ENCODE measurements at regions not wholly inside any gene's neighbourhood (a gene's known extent, or its start where the extent isn't known, plus 50 kb on each side); places are given as distances from the start of the nearest gene placed in this dataset.

GRCh38 chr4:18626366-18626765 is 604.8 kb upstream of the LCORL start:
- CTCF ChIA-PET, result no interaction called here
- dilution Hi-C loops (cut with MboI; ENCODE audit: extremely low pct_ligation_motif_present, low sequenced_read_pairs), result no loop called here
- FAIRE-seq, result no peak

More at GRCh38 chr4:18626366-18626765, 604.8 kb upstream of the LCORL start:
- H2AFZ ChIP-seq (ENCODE audit: low read depth, low read length), result no peak overlapping the region
- no peak for TF ChIP-seq POLR2AphosphoS5 (IDR thresholded peaks at IDR 0.05; ENCODE audit: insufficient read depth, low read depth, low read length)
- TF ChIP-seq MAX (IDR thresholded peaks at IDR 0.05; ENCODE audit: insufficient read depth, insufficient read length), result no peak
- TF ChIP-seq FOS (IDR thresholded peaks at IDR 0.05; ENCODE audit: borderline replicate concordance, insufficient read depth, low read length), result no peak
- no peak for TF ChIP-seq MYC (IDR thresholded peaks at IDR 0.05; ENCODE audit: low read depth, low read length)
- no peak for TF ChIP-seq GATA2 (IDR thresholded peaks at IDR 0.05; ENCODE audit: insufficient read depth, insufficient read length, low read depth, low read length)
- TF ChIP-seq POLR2A (IDR thresholded peaks at IDR 0.05; ENCODE audit: low read depth, low read length), result no peak
- TF ChIP-seq CTCF (IDR thresholded peaks at IDR 0.05; ENCODE audit: extremely low read depth in 1 of 2, insufficient read depth in 1 of 2, low read depth in 1 of 2, low read length in 2 of 2), result no peak
- no peak for TF ChIP-seq EZH2 (IDR thresholded peaks at IDR 0.05; ENCODE audit: borderline replicate concordance, low read depth, low read length, severe bottlenecking)
- TF ChIP-seq JUN (IDR thresholded peaks at IDR 0.05; ENCODE audit: borderline replicate concordance, insufficient read depth, insufficient read length, low read depth), result no peak
- no peak overlapping the region for H3K4me2 ChIP-seq (ENCODE audit: insufficient read depth, low read length)
- no peaks in the 10 kb centered on the region for H3K79me2 ChIP-seq (ENCODE audit: control insufficient read depth, insufficient read depth, low read length)
- H3K36me3 ChIP-seq (ENCODE audit: control insufficient read depth in 2 of 2, extremely low read depth in 1 of 2, insufficient read depth in 2 of 2, low read length in 2 of 2), result no peaks in the 10 kb centered on the region
- H3K9me3 ChIP-seq (replicated peaks; ENCODE audit: control insufficient read depth, insufficient read depth, low read length), result no peaks in the 10 kb centered on the region
- no peaks in the 10 kb centered on the region for H3K4me1 ChIP-seq (ENCODE audit: control insufficient read depth, extremely low read depth, insufficient read depth, low read length)
- no peak overlapping the region for H3K4me3 ChIP-seq (replicated peaks in 1 of 3; ENCODE audit: insufficient read depth in 1 of 3, low read depth in 1 of 3, low read length in 3 of 3)
- BruUV-seq (replicated peaks), result no TSS peak
- no peaks in the 10 kb centered on the region for H3K27me3 ChIP-seq (ENCODE audit: control insufficient read depth in 2 of 2, insufficient read depth in 2 of 2, low read length in 2 of 2)
- POLR2A ChIA-PET, result no interaction called here
- intact Hi-C loops (cut with micrococcal nuclease), result no loop called here
- H3K9ac ChIP-seq (replicated peaks; ENCODE audit: extremely low read depth, insufficient read depth, low read length), result no peak overlapping the region
- H3K9me1 ChIP-seq (replicated peaks; ENCODE audit: control insufficient read depth, extremely low read depth, insufficient read depth, low read length), result no peaks in the 10 kb centered on the region
- H3K27ac ChIP-seq (ENCODE audit: insufficient read depth, low read depth, low read length), result no peak overlapping the region
- DNase-seq (ENCODE audit: low read depth, low spot score), result no peak
- peaks cover 2% of the 10 kb centered on the region for H4K20me1 ChIP-seq (replicated peaks; ENCODE audit: control insufficient read depth, extremely low read depth, insufficient read depth, low read length)

Measured in endothelial cell of umbilical vein (primary cell).